CD4-positive, alpha-beta T cell treated with Interferon alpha-2 for 1 hour (primary cell): ENCODE measurements at regions not wholly inside any gene's neighbourhood (a gene's known extent, or its start where the extent isn't known, plus 50 kb on each side); places are given as distances from the start of the nearest gene placed in this dataset.

Source experiments
- DNase-seq, 2 donors: peaks; one replicate each; pipeline ENCODE4 v3.0.0-alpha.2; 2020 to 2022

GRCh38 chr13:73599232-73600128 is 534.7 kb downstream of the KLF12 start:
- DNase-seq = no peak

DNA sequence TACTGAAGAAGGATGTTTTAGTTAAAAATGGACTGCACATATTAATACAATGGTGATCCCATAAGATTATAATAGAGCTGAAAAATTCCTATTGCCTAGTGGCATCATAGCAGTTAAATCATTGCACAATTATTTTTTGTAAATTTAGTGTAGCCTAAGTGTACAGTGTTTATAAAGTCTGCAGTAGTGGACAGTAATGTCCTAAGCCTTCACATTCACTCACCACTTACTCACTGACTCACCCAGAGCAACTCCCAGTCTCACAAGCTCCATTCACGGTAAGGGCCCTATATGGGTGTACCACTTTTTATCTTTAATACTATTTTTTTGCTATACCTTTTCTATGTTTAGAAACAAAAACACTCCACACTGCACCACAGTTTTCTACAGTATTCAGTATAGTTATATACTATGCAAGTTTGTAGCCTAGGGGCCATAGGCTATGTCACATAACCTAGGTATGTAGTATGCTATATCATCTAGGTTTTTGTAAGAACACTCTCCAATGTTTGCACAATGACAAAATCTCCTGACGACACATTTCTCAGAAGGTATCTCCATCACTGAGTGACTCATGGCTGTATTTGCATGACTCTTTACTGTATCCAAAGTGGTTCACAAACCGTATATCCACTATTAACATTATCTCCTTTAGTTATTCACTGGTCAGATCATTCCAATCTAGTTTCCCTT is 536.0 kb downstream of the KLF12 start:
- DNase-seq = no peak

GRCh38 chr13:73596382-73596781 is 537.6 kb downstream of the KLF5 start:
- DNase-seq = no peak

DNA sequence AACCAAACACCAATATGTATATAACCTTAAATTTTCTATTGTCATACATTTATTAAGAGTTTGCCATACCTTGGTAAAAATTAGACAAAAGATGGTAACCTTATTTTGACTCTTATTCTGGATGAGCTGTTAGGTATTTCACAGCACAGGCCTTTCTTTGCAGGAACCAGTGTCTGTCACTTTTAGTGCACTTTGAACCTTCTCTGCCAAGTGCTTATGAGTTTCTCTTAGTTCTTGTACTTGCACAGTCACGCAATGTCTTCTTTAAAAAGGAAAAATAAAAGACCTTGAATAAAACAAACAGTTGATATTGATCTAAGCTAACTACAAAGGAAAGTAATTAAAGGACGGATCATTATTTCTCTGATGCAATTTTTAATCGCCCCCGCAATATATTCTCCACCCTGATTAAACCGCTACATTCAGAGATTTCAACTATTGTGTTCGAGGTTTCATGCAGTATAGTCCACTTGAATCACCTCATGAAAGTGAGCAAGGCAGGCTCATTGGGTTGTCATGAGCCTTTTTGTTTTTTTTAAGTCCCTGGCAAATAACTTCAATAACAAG is 534.5 kb downstream of the KLF5 start:
- no peak for DNase-seq

DNA sequence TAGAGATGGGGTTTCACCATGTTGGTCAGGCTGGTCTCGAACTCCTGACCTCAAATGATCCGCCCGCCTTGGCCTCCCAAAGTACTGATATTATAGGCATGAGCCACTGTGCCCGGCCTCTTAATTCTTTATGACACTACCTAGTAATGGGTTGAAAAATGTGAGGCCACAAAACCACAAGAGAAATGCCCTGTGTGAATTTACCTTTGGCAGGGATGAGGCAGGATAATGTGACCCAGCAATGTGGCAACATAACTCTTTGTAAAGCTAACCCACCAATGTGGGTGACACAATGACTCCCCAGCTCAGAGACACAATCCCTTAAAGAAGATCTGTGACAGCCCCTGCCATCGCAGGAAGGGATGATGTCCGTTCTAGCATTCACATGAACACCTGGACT is 533.1 kb downstream of the KLF5 start:
- no peak for DNase-seq

GRCh38 chr13:73590795-73591194 is 532.0 kb downstream of the KLF5 start:
- DNase-seq = no peak

- DNase-seq = no peak
Measured at GRCh38 chr13:73585236-73585635, 526.4 kb downstream of the KLF5 start.

GRCh38 chr13:73583331-73583730 is 524.5 kb downstream of the KLF5 start:
- DNase-seq = no peak

- DNase-seq = no peak
Measured at GRCh38 chr13:73580513-73581267, 521.9 kb downstream of the KLF5 start.

- DNase-seq = no peak
Measured at GRCh38 chr13:73579574-73580274, 520.9 kb downstream of the KLF5 start.

GRCh38 chr13:73578251-73578875 is 519.6 kb downstream of the KLF5 start:
- DNase-seq = no peak

DNA sequence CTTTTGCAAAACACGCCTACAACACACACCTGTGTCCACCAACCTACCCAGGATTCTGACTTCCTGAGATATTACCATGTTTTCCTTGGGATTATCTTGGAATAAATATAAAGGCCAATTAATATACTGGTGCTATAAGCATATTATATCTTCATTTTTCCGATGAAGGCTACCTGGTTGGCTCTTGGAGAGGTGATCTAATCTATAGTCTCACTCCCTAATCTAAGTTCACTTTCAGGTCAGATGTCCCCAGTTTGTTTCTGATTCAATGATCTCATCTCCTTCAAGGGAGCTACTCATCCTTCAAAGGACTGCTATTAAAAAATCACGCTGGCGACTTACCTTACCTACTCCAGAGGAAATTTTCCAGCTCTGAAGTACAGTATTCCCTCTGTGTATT is 517.5 kb downstream of the KLF5 start:
- no peak for DNase-seq

GRCh38 chr13:73572824-73573223 is 514.0 kb downstream of the KLF5 start:
- no peak for DNase-seq

DNA sequence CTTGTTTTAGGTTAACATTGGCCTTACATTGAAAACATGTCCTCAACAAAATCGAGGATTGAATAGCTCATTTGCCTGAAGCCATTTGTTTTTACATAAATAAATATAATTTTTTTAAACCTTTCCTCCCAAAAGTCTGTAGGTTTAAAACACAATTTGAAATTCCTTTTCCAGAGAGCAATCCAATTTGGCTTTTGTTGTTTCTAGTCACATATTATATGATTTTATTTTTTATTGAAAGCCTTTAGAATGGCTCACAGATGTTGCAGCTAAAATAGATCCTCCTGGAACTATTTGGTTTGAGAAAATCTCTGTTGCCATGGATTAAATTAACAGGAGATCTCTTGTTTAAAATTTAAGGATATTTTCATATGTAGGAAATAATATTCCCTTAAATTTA is 512.6 kb downstream of the KLF5 start:
- no peak for DNase-seq

- no peak for DNase-seq
Measured at GRCh38 chr13:73556902-73557301, 498.1 kb downstream of the KLF5 start.

DNA sequence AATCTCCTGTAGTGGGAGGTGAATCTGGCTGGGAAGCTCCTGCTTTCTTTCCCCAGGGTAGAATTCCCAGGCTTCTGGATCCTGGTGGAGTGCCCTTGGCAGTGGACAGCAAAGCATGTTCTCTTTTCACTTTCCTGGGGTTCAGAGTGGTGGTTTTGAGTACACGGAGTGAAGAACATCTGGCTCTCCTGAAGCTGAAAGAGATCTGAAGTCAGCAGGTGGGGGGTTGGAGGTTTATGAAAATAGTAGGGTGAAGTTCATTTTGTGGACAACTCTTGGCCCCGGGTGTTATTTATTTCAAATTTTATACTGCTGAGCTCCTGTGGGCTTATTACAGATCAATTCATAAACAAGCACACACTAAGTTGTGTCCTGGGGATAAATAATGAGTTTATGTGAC is 497.3 kb downstream of the KLF5 start:
- no peak for DNase-seq

DNA sequence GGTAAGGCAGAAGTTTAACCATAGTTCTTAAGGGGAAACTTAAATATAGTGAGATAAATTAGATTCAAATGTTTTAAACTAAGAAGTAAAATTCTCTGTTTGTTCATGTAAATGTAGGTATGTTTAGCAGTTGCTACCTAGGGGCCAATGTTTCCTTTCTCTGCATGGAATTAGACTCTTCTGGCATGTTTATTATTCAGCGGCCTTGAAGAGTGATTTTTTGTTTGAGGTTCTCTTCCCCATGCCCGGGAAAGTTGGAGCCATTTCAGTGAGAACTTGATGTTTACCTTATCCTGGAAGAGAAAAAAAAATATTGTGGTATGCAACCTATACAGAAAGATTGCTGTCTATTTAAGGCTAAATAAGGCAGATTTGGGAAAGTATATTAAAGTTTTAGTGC is 492.9 kb downstream of the KLF5 start:
- DNase-seq = no peak

DNA sequence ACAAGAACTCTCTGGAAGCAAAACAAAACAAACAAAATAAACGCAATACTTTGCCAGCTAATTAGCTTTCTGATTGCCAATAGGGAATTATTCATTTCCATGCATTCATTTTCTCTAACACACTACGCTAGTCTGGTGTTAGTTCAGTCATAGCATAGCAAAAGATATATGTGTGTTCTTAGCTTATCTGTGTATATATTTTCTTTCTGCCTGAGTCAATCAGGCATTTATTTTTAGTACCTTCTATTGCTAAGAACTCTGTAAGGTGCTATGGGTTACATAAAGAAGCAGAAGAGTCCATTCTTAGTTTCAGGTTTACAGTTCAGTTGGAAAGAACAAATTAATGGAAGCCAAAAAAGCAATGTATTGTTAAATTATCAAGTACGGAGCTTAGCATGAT is 490.9 kb downstream of the KLF5 start:
- no peak for DNase-seq

DNA sequence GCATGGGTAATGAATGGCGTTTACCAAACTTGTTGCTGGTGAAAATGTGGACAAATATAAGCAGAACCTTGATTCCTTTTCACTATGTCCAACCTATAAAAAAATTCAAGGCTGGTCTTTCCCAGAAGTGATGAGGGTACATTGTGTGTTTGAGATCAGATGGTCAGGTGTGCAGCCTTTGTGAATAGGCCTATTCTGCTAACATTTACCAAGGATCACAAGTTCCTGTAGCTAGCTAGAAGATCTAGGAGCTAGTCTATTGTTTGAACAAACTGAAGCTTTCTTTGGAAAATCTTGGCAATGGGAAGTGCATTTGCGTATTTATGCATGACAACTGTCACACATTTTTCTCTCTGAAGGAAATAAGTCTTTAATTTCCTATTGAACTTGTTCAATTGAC is 489.6 kb downstream of the KLF5 start:
- DNase-seq = no peak

DNA sequence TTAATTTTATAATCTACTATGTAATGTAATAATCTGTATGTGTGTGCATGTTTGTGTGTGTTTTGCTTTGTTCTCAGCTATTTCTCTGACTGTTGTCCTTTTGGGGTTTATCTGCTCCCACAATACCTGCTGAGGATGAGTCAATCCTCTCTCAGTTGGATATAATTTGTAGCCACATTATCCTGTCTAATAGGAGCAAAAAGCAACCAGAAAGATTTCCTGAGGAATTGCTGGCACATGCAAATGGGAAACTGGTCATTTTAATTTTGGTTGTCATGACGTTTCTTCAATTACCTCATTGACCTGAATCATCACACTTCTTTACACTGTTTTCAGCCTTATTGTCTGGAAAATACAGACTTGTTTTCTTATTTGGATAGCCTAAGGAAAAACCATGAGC is 488.4 kb downstream of the KLF5 start:
- DNase-seq = no peak

DNA sequence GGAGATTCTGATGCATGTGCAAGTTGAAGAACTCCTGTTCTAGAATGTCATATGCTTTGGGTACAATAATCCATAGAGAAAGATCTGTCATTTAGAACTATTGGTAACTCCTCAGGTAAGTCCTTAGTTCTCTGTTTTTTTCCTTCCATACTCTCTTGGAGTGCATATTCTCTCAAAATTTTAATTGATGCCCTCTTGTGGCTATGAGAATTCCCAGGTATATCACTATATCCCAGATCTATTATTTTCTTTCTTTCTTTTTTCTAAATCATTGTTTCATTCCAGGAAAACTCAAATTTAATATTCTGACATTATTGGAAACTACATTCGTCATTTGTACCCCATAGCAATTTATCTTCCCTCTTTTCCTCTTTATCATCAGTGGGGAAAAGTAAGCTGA is 485.4 kb downstream of the KLF5 start:
- no peak for DNase-seq

DNA sequence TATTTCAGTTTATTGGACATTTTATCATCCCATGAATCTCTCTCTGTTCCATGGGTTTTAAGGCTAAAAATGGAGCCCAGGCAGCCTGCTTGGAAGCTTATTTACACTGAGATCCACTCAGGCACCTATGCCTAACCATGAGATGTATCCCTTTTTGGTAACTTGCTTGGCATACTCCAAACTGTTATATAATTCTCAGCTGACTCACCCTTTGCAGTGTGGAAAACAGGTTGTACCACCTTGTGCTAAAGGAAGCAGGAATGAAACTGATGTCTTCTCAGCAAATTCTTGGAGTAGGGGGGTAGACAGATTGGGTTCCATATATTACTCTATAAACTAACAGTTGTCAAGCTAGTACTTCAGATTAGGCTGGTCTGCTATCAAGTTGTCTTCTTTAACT is 483.6 kb downstream of the KLF5 start:
- no peak for DNase-seq
